ENCODE measurements at regions not wholly inside any gene's neighbourhood (a gene's known extent, or its start where the extent isn't known, plus 50 kb on each side); places are given as distances from the start of the nearest gene placed in this dataset.

- no peak for DNase-seq
These were observed 201.1 kb upstream of the MAF start for GRCh38 chr16:79801646-79802045.

GRCh38 chr16:79800016-79800608, 199.6 kb upstream of the MAF start:
- no peak for DNase-seq

GRCh38 chr16:79798416-79799053, 198.0 kb upstream of the MAF start:
- no peak for DNase-seq

- DNase-seq, result no peak
These were observed 196.9 kb upstream of the MAF start for GRCh38 chr16:79797486-79797885.

- DNase-seq, result no peak
These were observed 195.0 kb upstream of the MAF start for GRCh38 chr16:79795556-79795955.

GRCh38 chr16:79794941-79795340, 194.4 kb upstream of the MAF start:
- no peak for DNase-seq

GRCh38 chr16:79792664-79793351, 192.3 kb upstream of the MAF start:
- no peak for DNase-seq

GRCh38 chr16:79792076-79792475, 191.5 kb upstream of the MAF start:
- no peak for DNase-seq

- DNase-seq, result no peak
These were observed 190.3 kb upstream of the MAF start for GRCh38 chr16:79790854-79791253.

GRCh38 chr16:79788949-79789348, 188.4 kb upstream of the MAF start:
- DNase-seq, result no peak

GRCh38 chr16:79786389-79786788, 185.9 kb upstream of the MAF start:
- DNase-seq, result no peak

- DNase-seq, result no peak
These were observed 183.5 kb upstream of the MAF start for GRCh38 chr16:79784007-79784406.

GRCh38 chr16:79777679-79778078, 177.1 kb upstream of the MAF start:
- no peak for DNase-seq

GRCh38 chr16:79776243-79776847, 175.8 kb upstream of the MAF start:
- DNase-seq, result no peak

GRCh38 chr16:79772784-79773183, 172.2 kb upstream of the MAF start:
- no peak for DNase-seq

GRCh38 chr16:79772048-79772447, 171.5 kb upstream of the MAF start:
- no peak for DNase-seq

- peak; percentile 23 for DNase-seq
These were observed 169.9 kb upstream of the MAF start for GRCh38 chr16:79770244-79771064.

- DNase-seq, result no peak
These were observed 169.3 kb upstream of the MAF start for GRCh38 chr16:79769928-79770243.

GRCh38 chr16:79769270-79769927, 168.9 kb upstream of the MAF start:
- DNase-seq, result no peak

- no peak for DNase-seq
These were observed 167.9 kb upstream of the MAF start for GRCh38 chr16:79768276-79768970.

GRCh38 chr16:79767421-79768275, 167.1 kb upstream of the MAF start:
- DNase-seq, result no peak

Data from activated T-cell treated with anti-CD3 and anti-CD28 coated beads for 4 hours (primary cell).